AG04449 (cell line): ENCODE measurements at regions not wholly inside any gene's neighbourhood (a gene's known extent, or its start where the extent isn't known, plus 50 kb on each side); places are given as distances from the start of the nearest gene placed in this dataset.

ENCODE experiments used
- CTCF ChIA-PET: fragments of 350-600 bp; formaldehyde crosslinking; extraction: SDS; loops from one replicate; lab custom pipeline; 2021; ENCODE audit warnings: antibody characterized with exemption; lab: Yijun Ruan, JAX
- POLR2A ChIA-PET: fragments of 400-600, 350-600 bp; formaldehyde crosslinking; extraction: SDS; loops from one replicate; lab custom pipeline; 2020; ENCODE audit warnings: antibody characterized with exemption, inconsistent platforms; lab: Yijun Ruan, JAX
- DNase-seq: peaks from one replicate; pipeline ENCODE4 v3.0.0-alpha.2; 2010; ENCODE audit warnings: low read depth, low spot score
- H3K4me3 ChIP-seq: 2 replicates; pipeline ENCODE4 v1.5.1; 2011; ENCODE audit warnings: low read depth, mild to moderate bottlenecking, control low read depth, low read length
- TF ChIP-seq, protein P1 (sequence below): IDR thresholded peaks from one replicate; pipeline ENCODE4 v1.5.1; 2011; ENCODE audit warnings: mild to moderate bottlenecking, moderate library complexity, low read length, control low read depth, inconsistent platforms; ENCODE audit not compliant: insufficient read depth; ENCODE audit errors: missing control alignments

DNA sequence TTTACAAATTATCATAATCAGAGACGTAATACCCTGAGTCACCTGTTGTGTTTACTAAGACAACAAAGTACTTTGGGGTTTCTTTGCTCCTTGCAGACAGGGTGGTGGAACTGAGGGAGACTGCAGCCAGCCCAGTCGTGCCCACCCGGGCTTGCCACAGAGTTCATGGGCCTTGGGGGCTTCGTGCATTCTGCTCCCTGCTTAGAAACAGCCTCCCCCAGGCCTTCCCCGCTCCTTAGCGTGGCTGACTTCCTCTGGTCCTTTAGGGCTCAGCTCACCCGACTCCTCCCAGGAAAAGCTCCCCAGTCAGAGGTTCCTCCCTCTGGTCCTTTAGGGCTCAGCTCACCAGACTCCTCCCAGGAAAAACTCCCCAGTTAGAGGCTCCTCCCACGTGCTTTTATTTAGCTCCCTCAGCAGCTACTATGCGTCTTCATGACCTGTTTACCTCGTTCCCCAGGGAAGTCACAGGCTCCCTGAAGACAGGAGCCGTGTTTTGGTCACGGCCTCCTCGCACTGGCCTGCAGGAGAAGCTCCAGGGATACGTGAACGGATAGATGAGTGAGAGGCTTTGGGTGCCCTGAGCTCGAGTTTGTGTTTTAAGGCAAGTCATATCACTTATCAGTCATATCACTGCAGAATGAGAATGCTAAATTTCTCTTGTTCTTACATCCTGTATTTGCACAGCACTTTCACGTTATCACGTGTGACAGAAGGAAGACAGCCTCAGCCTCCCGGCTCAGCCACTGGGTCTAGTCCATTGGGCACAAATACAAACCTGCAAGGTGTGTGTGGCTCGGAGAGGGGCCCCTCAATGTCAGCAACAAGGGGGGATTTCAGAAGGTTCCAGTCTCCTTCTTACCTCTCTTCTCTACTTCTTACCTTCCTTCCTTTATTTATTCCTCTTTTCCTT lies 52.7 kb upstream of the VIPR2 start:
- H3K4me3 ChIP-seq = no peak overlapping the region
- ChIA-PET CTCF (no interaction called here), POLR2A (no interaction called here)
- TF ChIP-seq, protein P1, sequence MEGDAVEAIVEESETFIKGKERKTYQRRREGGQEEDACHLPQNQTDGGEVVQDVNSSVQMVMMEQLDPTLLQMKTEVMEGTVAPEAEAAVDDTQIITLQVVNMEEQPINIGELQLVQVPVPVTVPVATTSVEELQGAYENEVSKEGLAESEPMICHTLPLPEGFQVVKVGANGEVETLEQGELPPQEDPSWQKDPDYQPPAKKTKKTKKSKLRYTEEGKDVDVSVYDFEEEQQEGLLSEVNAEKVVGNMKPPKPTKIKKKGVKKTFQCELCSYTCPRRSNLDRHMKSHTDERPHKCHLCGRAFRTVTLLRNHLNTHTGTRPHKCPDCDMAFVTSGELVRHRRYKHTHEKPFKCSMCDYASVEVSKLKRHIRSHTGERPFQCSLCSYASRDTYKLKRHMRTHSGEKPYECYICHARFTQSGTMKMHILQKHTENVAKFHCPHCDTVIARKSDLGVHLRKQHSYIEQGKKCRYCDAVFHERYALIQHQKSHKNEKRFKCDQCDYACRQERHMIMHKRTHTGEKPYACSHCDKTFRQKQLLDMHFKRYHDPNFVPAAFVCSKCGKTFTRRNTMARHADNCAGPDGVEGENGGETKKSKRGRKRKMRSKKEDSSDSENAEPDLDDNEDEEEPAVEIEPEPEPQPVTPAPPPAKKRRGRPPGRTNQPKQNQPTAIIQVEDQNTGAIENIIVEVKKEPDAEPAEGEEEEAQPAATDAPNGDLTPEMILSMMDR = no peak
- DNase-seq = no peak

DNA sequence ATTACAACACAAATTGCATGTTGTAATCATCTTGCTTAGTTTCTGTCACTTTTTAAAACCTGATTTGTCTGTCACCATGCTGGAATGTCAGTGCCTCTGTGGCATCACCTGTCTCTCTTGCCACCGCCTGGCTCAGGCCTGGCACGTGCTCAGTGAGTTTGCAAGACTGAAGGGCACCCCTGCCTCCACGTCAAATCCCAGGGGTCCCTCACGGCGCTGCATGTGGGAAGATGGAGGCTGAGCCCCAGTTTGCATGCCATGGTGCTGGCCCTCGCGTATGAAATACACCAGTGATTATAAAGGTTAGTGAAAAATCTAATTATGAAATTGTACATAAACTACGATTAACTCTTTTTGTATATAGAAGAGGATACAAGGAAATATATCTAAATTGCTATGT lies 51.9 kb upstream of the VIPR2 start:
- TF ChIP-seq, protein P1 = no peak
- POLR2A ChIA-PET = no interaction called here
- no peak overlapping the region for H3K4me3 ChIP-seq
- CTCF ChIA-PET = no interaction called here
- no peak for DNase-seq

DNA sequence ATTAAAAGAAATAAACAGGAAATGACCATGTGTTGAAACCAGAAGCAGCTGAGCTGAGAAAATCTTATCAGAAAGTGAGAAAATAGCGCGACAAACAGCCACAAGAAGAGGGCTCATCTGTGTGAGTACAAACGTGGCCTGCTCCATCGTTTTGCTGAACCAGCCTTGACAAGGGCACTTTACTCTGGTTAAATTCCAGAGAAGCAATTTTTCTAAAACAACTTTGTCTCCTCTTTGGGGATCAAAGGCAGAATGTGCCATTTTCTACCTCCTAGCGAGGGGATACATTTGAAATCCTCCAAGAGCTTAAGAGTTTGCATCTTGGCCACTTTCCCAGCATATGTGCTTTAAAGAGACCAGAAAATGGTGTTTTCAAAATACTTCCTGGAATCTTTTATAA lies 51.3 kb upstream of the VIPR2 start:
- no peak overlapping the region for H3K4me3 ChIP-seq
- DNase-seq = no peak
- TF ChIP-seq, protein P1 = no peak
- ChIA-PET POLR2A (no interaction called here), CTCF (no interaction called here)
